Tibial artery (tissue), 4 donors: ENCODE measurements at regions not wholly inside any gene's neighbourhood (a gene's known extent, or its start where the extent isn't known, plus 50 kb on each side); places are given as distances from the start of the nearest gene placed in this dataset.

Experiments
- DNase-seq, 2 donors: peaks; one replicate each; pipeline ENCODE4 v3.0.0-alpha.2; 2019
- H3K27ac ChIP-seq, 2 donors: fragments of 200-600 bp; sonication (generic) in 1 of 2; 1 replicate in 1 of 2; 2 replicates in 1 of 2; pipeline ENCODE4 v1.5.1; 2018 to 2019; ENCODE audit warnings: mild to moderate bottlenecking in 1 of 2
- H3K27me3 ChIP-seq, 2 donors: fragments of 200-600 bp; sonication (generic) in 1 of 2; one replicate each; pipeline versions ENCODE4 v1.5.1 to v1.6.0; 2016 to 2019
- H3K36me3 ChIP-seq, 3 donors: fragments of 200-600 bp; sonication (generic) in 2 of 3; one replicate each; pipeline ENCODE4 v1.5.1; 2016 to 2019; ENCODE audit warnings: mild to moderate bottlenecking in 2 of 3
- H3K4me1 ChIP-seq, 4 donors: fragments of 200-600 bp; sonication (generic) in 2 of 4; 1 replicate in 3 of 4; 2 replicates in 1 of 4; pipeline ENCODE4 v1.5.1; 2016 to 2019
- H3K4me3 ChIP-seq, 2 donors: fragments of 200-600 bp; sonication (generic) in 1 of 2; 1 replicate in 1 of 2; 2 replicates in 1 of 2; pipeline ENCODE4 v1.5.1; 2018 to 2019; ENCODE audit warnings: mild to moderate bottlenecking in 2 of 2
- H3K9me3 ChIP-seq, 3 donors: fragments of 200-600 bp; sonication (generic) in 1 of 3; one replicate each; pipeline ENCODE4 v1.5.1; 2016 to 2019
- intact Hi-C: fragments of 100-400 bp; cut with DNase I; formaldehyde crosslinking; loops from one replicate; pipeline ENCODE4 v1.15.0; 2023; ENCODE audit warnings: low total_unique reads
- TF ChIP-seq, protein P1 (sequence below), 2 experiments: fragments of 200-600 bp in 1 of 2; fragments of 450-650 bp in 1 of 2; IDR thresholded peaks; one replicate each; pipeline ENCODE4 v1.5.1; 2017 to 2019; ENCODE audit warnings: antibody characterized with exemption in 2 of 2, mild to moderate bottlenecking in 1 of 2, moderate library complexity in 1 of 2

DNA sequence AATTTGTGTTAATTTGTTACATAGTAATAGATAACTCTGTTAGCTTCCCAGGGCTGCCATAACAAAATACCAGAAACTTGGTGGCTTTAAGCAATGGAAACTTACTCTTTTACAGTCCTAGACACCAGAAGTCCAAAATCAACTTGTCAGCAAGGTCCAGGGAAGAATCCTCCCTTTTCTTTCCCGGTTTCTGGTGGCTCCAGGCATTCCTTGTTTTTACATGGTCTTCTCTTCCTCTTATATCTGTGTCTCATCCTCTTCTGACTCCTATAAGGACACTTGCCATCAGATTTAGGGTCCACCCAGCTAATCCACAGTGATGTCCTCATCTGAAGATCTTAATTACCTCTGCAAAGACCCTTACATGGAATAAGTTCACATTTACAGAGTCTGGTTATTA, 95.6 kb downstream of the DDX1 start:
- no peaks in the 10 kb centered on the region for H3K36me3 ChIP-seq
- TF ChIP-seq, protein P1, sequence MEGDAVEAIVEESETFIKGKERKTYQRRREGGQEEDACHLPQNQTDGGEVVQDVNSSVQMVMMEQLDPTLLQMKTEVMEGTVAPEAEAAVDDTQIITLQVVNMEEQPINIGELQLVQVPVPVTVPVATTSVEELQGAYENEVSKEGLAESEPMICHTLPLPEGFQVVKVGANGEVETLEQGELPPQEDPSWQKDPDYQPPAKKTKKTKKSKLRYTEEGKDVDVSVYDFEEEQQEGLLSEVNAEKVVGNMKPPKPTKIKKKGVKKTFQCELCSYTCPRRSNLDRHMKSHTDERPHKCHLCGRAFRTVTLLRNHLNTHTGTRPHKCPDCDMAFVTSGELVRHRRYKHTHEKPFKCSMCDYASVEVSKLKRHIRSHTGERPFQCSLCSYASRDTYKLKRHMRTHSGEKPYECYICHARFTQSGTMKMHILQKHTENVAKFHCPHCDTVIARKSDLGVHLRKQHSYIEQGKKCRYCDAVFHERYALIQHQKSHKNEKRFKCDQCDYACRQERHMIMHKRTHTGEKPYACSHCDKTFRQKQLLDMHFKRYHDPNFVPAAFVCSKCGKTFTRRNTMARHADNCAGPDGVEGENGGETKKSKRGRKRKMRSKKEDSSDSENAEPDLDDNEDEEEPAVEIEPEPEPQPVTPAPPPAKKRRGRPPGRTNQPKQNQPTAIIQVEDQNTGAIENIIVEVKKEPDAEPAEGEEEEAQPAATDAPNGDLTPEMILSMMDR (IDR thresholded peaks at IDR 0.05), result no peak
- intact Hi-C loops, result no loop called here
- no peaks in the 10 kb centered on the region for H3K27me3 ChIP-seq
- H3K4me1 ChIP-seq, result no peaks in the 10 kb centered on the region
- no peak overlapping the region for H3K4me3 ChIP-seq
- H3K27ac ChIP-seq, result no peak overlapping the region
- no peaks in the 10 kb centered on the region for H3K9me3 ChIP-seq
- no peak for DNase-seq

DNA sequence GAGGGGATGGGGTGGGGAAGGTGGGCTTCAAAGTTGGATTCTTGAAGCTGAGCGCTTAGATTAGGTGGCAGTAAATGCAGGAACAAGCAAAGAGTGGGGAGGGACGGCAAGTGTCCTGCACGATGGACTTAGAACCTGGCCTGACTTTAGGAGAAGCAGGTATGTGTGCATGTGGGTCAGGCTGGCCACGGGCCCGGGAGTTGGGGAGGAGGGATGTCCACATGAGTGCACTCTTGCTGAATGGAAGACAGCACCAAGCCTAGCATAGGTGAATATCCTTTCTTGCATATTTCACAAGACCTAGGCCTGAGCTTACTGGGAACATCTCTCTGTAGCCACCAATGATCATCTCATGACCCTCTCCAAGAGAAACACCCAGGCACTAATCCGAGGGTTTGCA, 96.1 kb downstream of the DDX1 start:
- no peaks in the 10 kb centered on the region for H3K9me3 ChIP-seq
- H3K36me3 ChIP-seq, result no peaks in the 10 kb centered on the region
- TF ChIP-seq, protein P1 (IDR thresholded peaks at IDR 0.05), result no peak
- intact Hi-C loops, result no loop called here
- no peaks in the 10 kb centered on the region for H3K27me3 ChIP-seq
- no peaks in the 10 kb centered on the region for H3K4me1 ChIP-seq
- no peak for DNase-seq
- H3K4me3 ChIP-seq, result no peak overlapping the region
- H3K27ac ChIP-seq, result no peak overlapping the region

DNA sequence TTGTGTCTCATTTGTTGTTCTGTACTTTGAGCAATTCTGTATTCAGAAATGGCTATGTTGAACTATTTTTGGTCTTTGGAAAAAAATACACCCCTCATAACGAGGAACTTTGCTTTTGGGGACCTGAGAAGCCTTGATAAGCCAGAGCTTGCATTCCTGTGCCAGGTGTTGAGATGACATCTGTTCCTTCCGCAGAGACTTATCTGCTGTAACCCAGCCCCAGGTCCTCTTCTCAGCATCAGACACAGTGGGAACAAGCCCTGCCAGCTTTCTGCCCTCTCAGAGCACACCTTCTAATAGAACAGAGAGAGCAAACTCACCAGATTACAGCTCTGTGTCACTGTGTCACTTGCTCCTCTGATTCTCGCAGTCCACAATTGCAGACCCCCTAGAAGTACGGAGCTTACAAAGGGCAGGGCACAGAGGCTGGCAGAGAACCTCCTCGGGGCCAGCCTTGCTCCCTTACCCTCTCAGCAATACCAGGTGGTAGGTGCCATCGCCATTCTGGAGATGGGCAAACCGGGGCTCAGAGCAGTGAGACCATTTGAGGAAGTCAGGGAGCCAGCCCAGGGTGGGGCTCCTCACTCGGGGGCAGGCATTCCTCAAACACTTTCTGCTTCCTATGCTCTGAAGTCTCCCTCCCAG, 97.4 kb downstream of the DDX1 start:
- no peaks in the 10 kb centered on the region for H3K36me3 ChIP-seq
- no peak overlapping the region for H3K4me3 ChIP-seq
- H3K27ac ChIP-seq, result no peak overlapping the region
- no peaks in the 10 kb centered on the region for H3K27me3 ChIP-seq
- TF ChIP-seq, protein P1 (IDR thresholded peaks at IDR 0.05), result no peak
- no peak for DNase-seq
- intact Hi-C loops, result no loop called here
- no peaks in the 10 kb centered on the region for H3K9me3 ChIP-seq
- H3K4me1 ChIP-seq, result no peaks in the 10 kb centered on the region

DNA sequence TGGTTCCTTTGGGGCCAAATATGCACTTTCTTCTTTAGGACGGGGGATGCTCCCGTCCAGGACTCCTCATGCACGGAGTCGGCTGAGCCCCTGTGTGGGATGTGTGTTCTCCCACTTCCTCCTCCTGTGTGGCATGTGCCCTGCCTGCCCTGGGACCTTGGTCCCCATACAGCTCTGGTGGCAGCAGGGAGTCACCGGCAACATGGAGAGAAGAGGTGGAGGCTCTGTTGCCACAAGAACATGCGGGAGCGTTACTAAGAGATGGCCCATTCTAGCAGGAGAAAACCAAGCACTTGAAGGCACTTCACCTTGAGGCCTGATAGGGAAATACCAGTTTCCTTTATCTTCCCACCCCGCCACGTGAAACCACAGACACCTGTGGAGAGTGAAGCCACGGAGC, 98.0 kb downstream of the DDX1 start:
- DNase-seq, result no peak
- Histone ChIP-seq H3K27ac (no peak overlapping the region), H3K4me3 (no peak overlapping the region), H3K4me1 (no peaks in the 10 kb centered on the region), H3K36me3 (no peaks in the 10 kb centered on the region), H3K27me3 (no peaks in the 10 kb centered on the region), H3K9me3 (no peaks in the 10 kb centered on the region)
- TF ChIP-seq, protein P1 (IDR thresholded peaks at IDR 0.05), result no peak
- intact Hi-C loops, result no loop called here

DNA sequence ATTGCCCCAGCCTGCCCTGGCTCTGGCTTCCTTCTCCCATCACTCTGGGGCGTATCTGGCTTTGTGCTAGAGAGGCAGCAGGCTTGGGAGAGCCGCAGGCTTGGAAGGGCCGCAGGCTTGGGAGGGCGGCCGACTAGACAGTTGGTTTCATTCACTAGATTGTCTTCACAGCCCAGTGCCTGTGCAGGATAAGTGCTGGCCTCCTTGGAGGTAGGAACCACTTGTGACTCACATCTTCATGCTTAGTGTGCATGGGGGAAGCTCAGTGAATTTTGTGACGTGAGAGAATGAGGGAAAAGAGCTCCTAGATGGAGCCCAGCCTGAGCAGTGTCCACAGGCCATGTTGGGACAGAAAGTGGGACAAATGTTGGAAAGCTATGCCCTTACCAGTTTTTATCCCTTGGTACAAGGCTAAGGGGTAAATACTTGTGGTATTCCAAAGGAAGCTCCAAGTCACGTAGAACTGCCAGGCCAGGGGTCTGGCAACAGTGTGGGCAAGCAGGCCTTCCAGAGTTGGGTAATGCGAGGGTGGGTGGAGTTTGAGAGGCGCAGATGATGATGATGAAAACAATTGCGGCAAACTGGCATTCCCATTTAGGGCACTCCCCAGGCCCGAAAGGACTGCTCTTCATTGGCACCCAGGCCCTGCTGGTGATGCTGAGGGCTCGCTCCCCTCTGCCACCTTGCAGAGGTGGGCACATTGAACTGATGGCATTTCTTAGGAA, 100.1 kb downstream of the DDX1 start:
- H3K4me1 ChIP-seq, result no peaks in the 10 kb centered on the region
- TF ChIP-seq, protein P1 (IDR thresholded peaks at IDR 0.05), result no peak
- H3K4me3 ChIP-seq, result no peak overlapping the region
- no peak overlapping the region for H3K27ac ChIP-seq
- H3K27me3 ChIP-seq, result no peaks in the 10 kb centered on the region
- intact Hi-C loops, result no loop called here
- no peaks in the 10 kb centered on the region for H3K36me3 ChIP-seq
- no peaks in the 10 kb centered on the region for H3K9me3 ChIP-seq
- DNase-seq, result no peak
